ENCODE measurements at regions not wholly inside any gene's neighbourhood (a gene's known extent, or its start where the extent isn't known, plus 50 kb on each side); places are given as distances from the start of the nearest gene placed in this dataset.

- Histone ChIP-seq H3K27ac (no peak overlapping the region), H3K4me3 (no peak overlapping the region), H3K4me2 (no peak overlapping the region), H3K4me1 (replicated peaks; ENCODE audit: insufficient read depth) (no peaks in the 10 kb centered on the region), H3K9me2 (ENCODE audit: insufficient read depth) (no peaks in the 10 kb centered on the region), H3K79me2 (ENCODE audit: low read depth) (no peaks in the 10 kb centered on the region), H3K27me3 (ENCODE audit: insufficient read depth, low read depth) (no peaks in the 10 kb centered on the region), H3F3A (ENCODE audit: insufficient read depth, low read depth) (no peaks in the 10 kb centered on the region), H3K36me3 (ENCODE audit: low read depth) (no peaks in the 10 kb centered on the region), H3K9me3 (ENCODE audit: insufficient read depth, low read depth) (no peaks in the 10 kb centered on the region), H4K20me1 (ENCODE audit: insufficient read depth) (no peaks in the 10 kb centered on the region), H2AFZ (no peak overlapping the region)
- TF ChIP-seq EZH2 (IDR thresholded peaks at IDR 0.05; ENCODE audit: low read depth) (no peak), CTCF (conservative IDR thresholded peaks at IDR 0.05) (no peak)
- no TSS peak for BruUV-seq (replicated peaks)
- ChIA-PET CTCF (no interaction called here), POLR2A (ENCODE audit: unreplicated experiment) (interaction anchor here (0.6 kb wide), 1 partner anchor 25 kb away, joined by 5 read pairs; no protein-coding TSS in a partner anchor)
- DNase-seq = no peak
- intact Hi-C loops (cut with micrococcal nuclease; ENCODE audit: unreplicated experiment) = no loop called here
Observed at GRCh38 chr4:145299380-145300076, 119.1 kb upstream of the OTUD4 start.

GRCh38 chr4:145298885-145299284 lies 118.5 kb upstream of the OTUD4 start:
- Histone ChIP-seq H3K4me1 (replicated peaks; ENCODE audit: insufficient read depth) (no peaks in the 10 kb centered on the region), H3K4me3 (no peak overlapping the region), H3F3A (ENCODE audit: insufficient read depth, low read depth) (no peaks in the 10 kb centered on the region), H4K20me1 (ENCODE audit: insufficient read depth) (no peaks in the 10 kb centered on the region), H3K4me2 (no peak overlapping the region), H3K9me2 (ENCODE audit: insufficient read depth) (no peaks in the 10 kb centered on the region), H2AFZ (no peak overlapping the region), H3K9me3 (ENCODE audit: insufficient read depth, low read depth) (no peaks in the 10 kb centered on the region), H3K79me2 (ENCODE audit: low read depth) (no peaks in the 10 kb centered on the region), H3K36me3 (ENCODE audit: low read depth) (no peaks in the 10 kb centered on the region), H3K27ac (no peak overlapping the region), H3K27me3 (ENCODE audit: insufficient read depth, low read depth) (no peaks in the 10 kb centered on the region)
- BruUV-seq (replicated peaks) = no TSS peak
- DNase-seq = no peak
- TF ChIP-seq EZH2 (IDR thresholded peaks at IDR 0.05; ENCODE audit: low read depth) = no peak
- TF ChIP-seq CTCF (conservative IDR thresholded peaks at IDR 0.05) = no peak
- POLR2A ChIA-PET (ENCODE audit: unreplicated experiment) = no interaction called here
- intact Hi-C loops (cut with micrococcal nuclease; ENCODE audit: unreplicated experiment) = no loop called here
- CTCF ChIA-PET = no interaction called here

- H3K9me3 ChIP-seq (ENCODE audit: insufficient read depth, low read depth) = no peaks in the 10 kb centered on the region
- CTCF ChIA-PET = no interaction called here
- H3K4me3 ChIP-seq = no peak overlapping the region
- H3K27me3 ChIP-seq (ENCODE audit: insufficient read depth, low read depth) = no peaks in the 10 kb centered on the region
- no peak overlapping the region for H3K27ac ChIP-seq
- no peak overlapping the region for H2AFZ ChIP-seq
- no peaks in the 10 kb centered on the region for H3K9me2 ChIP-seq (ENCODE audit: insufficient read depth)
- TF ChIP-seq EZH2 (IDR thresholded peaks at IDR 0.05; ENCODE audit: low read depth) (no peak), CTCF (conservative IDR thresholded peaks at IDR 0.05) (no peak)
- no peaks in the 10 kb centered on the region for H4K20me1 ChIP-seq (ENCODE audit: insufficient read depth)
- no peaks in the 10 kb centered on the region for H3K79me2 ChIP-seq (ENCODE audit: low read depth)
- intact Hi-C loops (cut with micrococcal nuclease; ENCODE audit: unreplicated experiment) = no loop called here
- H3K36me3 ChIP-seq (ENCODE audit: low read depth) = no peaks in the 10 kb centered on the region
- no peak overlapping the region for H3K4me2 ChIP-seq
- no peaks in the 10 kb centered on the region for H3F3A ChIP-seq (ENCODE audit: insufficient read depth, low read depth)
- BruUV-seq (replicated peaks) = no TSS peak
- POLR2A ChIA-PET (ENCODE audit: unreplicated experiment) = no interaction called here
- DNase-seq = no peak
- no peaks in the 10 kb centered on the region for H3K4me1 ChIP-seq (replicated peaks; ENCODE audit: insufficient read depth)
Observed at GRCh38 chr4:145297556-145297955, 117.2 kb upstream of the OTUD4 start.
